Vagina (tissue), 2 donors: ENCODE measurements at regions not wholly inside any gene's neighbourhood (a gene's known extent, or its start where the extent isn't known, plus 50 kb on each side); places are given as distances from the start of the nearest gene placed in this dataset.

Source experiments
- DNase-seq, 2 donors: peaks; one replicate each; pipeline ENCODE4 v3.0.0-alpha.2; 2017; ENCODE audit errors: extremely low spot score in 2 of 2
- H3K27ac ChIP-seq: fragments of 200-600 bp; sonication (generic); one replicate; pipeline ENCODE4 v1.5.1; 2019
- H3K27me3 ChIP-seq: fragments of 200-600 bp; sonication (generic); one replicate; pipeline ENCODE4 v1.5.1; 2019
- H3K36me3 ChIP-seq, 2 donors: fragments of 200-600 bp; sonication (generic); one replicate each; pipeline ENCODE4 v1.5.1; 2017 to 2019
- H3K4me1 ChIP-seq: fragments of 200-600 bp; sonication (generic); one replicate; pipeline ENCODE4 v1.5.1; 2019
- H3K4me3 ChIP-seq, 2 donors: fragments of 200-600 bp; sonication (generic); 1 replicate in 1 of 2; 2 replicates in 1 of 2; pipeline ENCODE4 v1.5.1; 2016 to 2019
- H3K9me3 ChIP-seq: fragments of 200-600 bp; sonication (generic); one replicate; pipeline ENCODE4 v1.5.1; 2019
- CTCF ChIP-seq, 3 experiments: fragments of 450-650 bp in 2 of 3; fragments of 200-600 bp in 1 of 3; sonication (generic) in 1 of 3; IDR thresholded peaks; one replicate each; pipeline ENCODE4 v1.5.1; 2017 to 2019; ENCODE audit warnings: antibody characterized with exemption in 3 of 3, mild to moderate bottlenecking in 2 of 3, moderate library complexity in 2 of 3
- POLR2A ChIP-seq, 2 donors: fragments of 450-650 bp; IDR thresholded peaks; one replicate each; pipeline ENCODE4 v1.6.1; 2017; ENCODE audit warnings: antibody characterized with exemption in 2 of 2, mild to moderate bottlenecking in 2 of 2, moderate library complexity in 2 of 2
- POLR2AphosphoS5 ChIP-seq, 2 donors: sonication (generic); formaldehyde crosslinking; IDR thresholded peaks; one replicate each; pipeline ENCODE4 v1.9.0; 2017; ENCODE audit warnings: antibody characterized with exemption in 2 of 2, mild to moderate bottlenecking in 2 of 2, low read depth in 1 of 2; ENCODE audit not compliant: insufficient read depth in 1 of 2
- intact Hi-C: fragments of 100-400 bp; cut with DNase I; formaldehyde crosslinking; loops from one replicate; pipeline ENCODE4 v1.15.1; 2023

- Histone ChIP-seq H3K36me3 (no peaks in the 10 kb centered on the region), H3K4me3 (no peak overlapping the region), H3K9me3 (no peaks in the 10 kb centered on the region), H3K27me3 (no peaks in the 10 kb centered on the region), H3K27ac (no peak overlapping the region), H3K4me1 (no peaks in the 10 kb centered on the region)
- TF ChIP-seq POLR2AphosphoS5 (IDR thresholded peaks at IDR 0.05; ENCODE audit: insufficient read depth in 1 of 2, low read depth in 1 of 2) = no peak
- no peak for TF ChIP-seq POLR2A (IDR thresholded peaks at IDR 0.05)
- no peak for TF ChIP-seq CTCF (IDR thresholded peaks at IDR 0.05)
- intact Hi-C loops = loop anchor here (10.0 kb wide), 1 partner anchor 893 kb away; no protein-coding TSS in a partner anchor
- no peak for DNase-seq
Observed at GRCh38 chr2:67318031-67318430, 79.1 kb upstream of the ETAA1 start.

- no peak for DNase-seq
- Histone ChIP-seq H3K9me3 (no peaks in the 10 kb centered on the region), H3K4me3 (no peak overlapping the region), H3K27me3 (no peaks in the 10 kb centered on the region), H3K4me1 (no peaks in the 10 kb centered on the region), H3K27ac (no peak overlapping the region), H3K36me3 (no peaks in the 10 kb centered on the region)
- TF ChIP-seq POLR2AphosphoS5 (IDR thresholded peaks at IDR 0.05; ENCODE audit: insufficient read depth in 1 of 2, low read depth in 1 of 2) = no peak
- TF ChIP-seq POLR2A (IDR thresholded peaks at IDR 0.05) = no peak
- TF ChIP-seq CTCF (IDR thresholded peaks at IDR 0.05) = no peak
- intact Hi-C loops = loop anchor here (10.0 kb wide), 1 partner anchor 894 kb away; no protein-coding TSS in a partner anchor
Observed at GRCh38 chr2:67318563-67318962, 78.6 kb upstream of the ETAA1 start.

- intact Hi-C loops = loop anchor here (10.0 kb wide), 1 partner anchor 894 kb away; no protein-coding TSS in a partner anchor
- TF ChIP-seq POLR2AphosphoS5 (IDR thresholded peaks at IDR 0.05; ENCODE audit: insufficient read depth in 1 of 2, low read depth in 1 of 2) = no peak
- no peak for TF ChIP-seq POLR2A (IDR thresholded peaks at IDR 0.05)
- TF ChIP-seq CTCF (IDR thresholded peaks at IDR 0.05) = no peak
- no peaks in the 10 kb centered on the region for H3K27me3 ChIP-seq
- no peaks in the 10 kb centered on the region for H3K9me3 ChIP-seq
- no peak overlapping the region for H3K27ac ChIP-seq
- DNase-seq = no peak
- H3K4me1 ChIP-seq = no peaks in the 10 kb centered on the region
- no peaks in the 10 kb centered on the region for H3K36me3 ChIP-seq
- no peak overlapping the region for H3K4me3 ChIP-seq
Observed at GRCh38 chr2:67318993-67319481, 78.1 kb upstream of the ETAA1 start.

- intact Hi-C loops = no loop called here
- DNase-seq = no peak
- Histone ChIP-seq H3K36me3 (no peaks in the 10 kb centered on the region), H3K27ac (peak overlapping the region; percentile 24), H3K9me3 (no peaks in the 10 kb centered on the region), H3K4me1 (no peaks in the 10 kb centered on the region), H3K4me3 (no peak overlapping the region), H3K27me3 (no peaks in the 10 kb centered on the region)
- TF ChIP-seq POLR2AphosphoS5 (IDR thresholded peaks at IDR 0.05; ENCODE audit: insufficient read depth in 1 of 2, low read depth in 1 of 2) (no peak), CTCF (IDR thresholded peaks at IDR 0.05) (no peak), POLR2A (IDR thresholded peaks at IDR 0.05) (no peak)
Observed at GRCh38 chr2:67320861-67321587, 76.1 kb upstream of the ETAA1 start.

GRCh38 chr2:67321588-67321903 is 75.6 kb upstream of the ETAA1 start:
- Histone ChIP-seq H3K4me1 (no peaks in the 10 kb centered on the region), H3K27ac (no peak overlapping the region), H3K9me3 (no peaks in the 10 kb centered on the region), H3K27me3 (no peaks in the 10 kb centered on the region), H3K36me3 (no peaks in the 10 kb centered on the region), H3K4me3 (no peak overlapping the region)
- no peak for TF ChIP-seq POLR2AphosphoS5 (IDR thresholded peaks at IDR 0.05; ENCODE audit: insufficient read depth in 1 of 2, low read depth in 1 of 2)
- TF ChIP-seq POLR2A (IDR thresholded peaks at IDR 0.05) = no peak
- TF ChIP-seq CTCF (IDR thresholded peaks at IDR 0.05) = no peak
- DNase-seq = no peak
- intact Hi-C loops = no loop called here
